Astrocyte of the cerebellum (primary cell): ENCODE measurements at regions not wholly inside any gene's neighbourhood (a gene's known extent, or its start where the extent isn't known, plus 50 kb on each side); places are given as distances from the start of the nearest gene placed in this dataset.

ENCODE experiments used
- DNase-seq: peaks from one replicate; pipeline ENCODE4 v3.0.0-alpha.2; 2011; ENCODE audit warnings: low read depth
- H3K4me3 ChIP-seq: 2 replicates; pipeline ENCODE4 v1.5.1; 2011; ENCODE audit warnings: mild to moderate bottlenecking, low read depth, low read length, moderate library complexity
- in situ Hi-C: cut with HindIII; loops from 2 replicates; pipeline ENCODE4 v1.10.0; 2017; ENCODE audit warnings: low sequenced_read_pairs
- TF ChIP-seq, protein P1 (sequence below): IDR thresholded peaks from 2 replicates; pipeline ENCODE4 v1.5.1; 2012; ENCODE audit warnings: low read length, low read depth, moderate library complexity, mild to moderate bottlenecking; ENCODE audit errors: missing control alignments

DNA sequence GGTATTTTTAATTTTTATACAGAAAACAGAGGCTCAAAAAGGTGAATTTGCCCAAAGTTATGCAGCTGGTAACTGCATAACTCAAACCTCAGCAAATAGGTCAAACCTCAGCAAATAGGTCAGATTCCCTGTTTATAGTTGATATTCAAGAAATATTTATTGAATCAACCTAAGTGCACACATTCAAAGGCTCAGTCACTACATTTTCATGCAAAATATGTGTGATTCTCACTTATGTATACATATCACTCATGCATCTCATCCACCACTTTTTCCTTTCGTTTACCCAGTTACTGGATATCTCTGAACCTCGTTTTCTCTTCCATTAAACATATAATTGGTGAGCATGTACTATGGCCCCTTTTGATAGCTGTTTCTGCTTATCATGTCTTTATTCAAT, 158.3 kb upstream of the C1orf21 start:
- no peak for DNase-seq
- in situ Hi-C loops = no loop called here
- no peak overlapping the region for H3K4me3 ChIP-seq
- TF ChIP-seq, protein P1, sequence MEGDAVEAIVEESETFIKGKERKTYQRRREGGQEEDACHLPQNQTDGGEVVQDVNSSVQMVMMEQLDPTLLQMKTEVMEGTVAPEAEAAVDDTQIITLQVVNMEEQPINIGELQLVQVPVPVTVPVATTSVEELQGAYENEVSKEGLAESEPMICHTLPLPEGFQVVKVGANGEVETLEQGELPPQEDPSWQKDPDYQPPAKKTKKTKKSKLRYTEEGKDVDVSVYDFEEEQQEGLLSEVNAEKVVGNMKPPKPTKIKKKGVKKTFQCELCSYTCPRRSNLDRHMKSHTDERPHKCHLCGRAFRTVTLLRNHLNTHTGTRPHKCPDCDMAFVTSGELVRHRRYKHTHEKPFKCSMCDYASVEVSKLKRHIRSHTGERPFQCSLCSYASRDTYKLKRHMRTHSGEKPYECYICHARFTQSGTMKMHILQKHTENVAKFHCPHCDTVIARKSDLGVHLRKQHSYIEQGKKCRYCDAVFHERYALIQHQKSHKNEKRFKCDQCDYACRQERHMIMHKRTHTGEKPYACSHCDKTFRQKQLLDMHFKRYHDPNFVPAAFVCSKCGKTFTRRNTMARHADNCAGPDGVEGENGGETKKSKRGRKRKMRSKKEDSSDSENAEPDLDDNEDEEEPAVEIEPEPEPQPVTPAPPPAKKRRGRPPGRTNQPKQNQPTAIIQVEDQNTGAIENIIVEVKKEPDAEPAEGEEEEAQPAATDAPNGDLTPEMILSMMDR = no peak

DNA sequence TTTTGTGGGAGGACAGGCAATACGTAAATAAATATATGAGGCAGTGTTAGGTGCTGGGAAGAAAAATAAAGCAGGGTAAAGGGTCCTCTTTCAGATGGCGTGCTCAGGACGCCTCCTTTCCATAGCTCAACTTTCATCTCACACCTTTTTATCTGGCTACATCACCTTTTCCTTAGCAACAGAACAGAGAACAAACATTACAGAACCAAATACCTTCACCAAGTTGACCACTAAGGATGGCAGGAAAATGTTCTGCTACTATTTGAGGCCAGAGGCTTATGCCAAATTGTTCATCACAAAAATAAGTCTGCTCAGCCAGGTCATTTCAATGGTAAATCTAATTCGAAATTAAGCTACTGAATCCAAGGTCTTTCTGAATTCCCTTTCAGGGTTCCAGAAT, 149.2 kb upstream of the C1orf21 start:
- TF ChIP-seq, protein P1 = no peak
- DNase-seq = no peak
- H3K4me3 ChIP-seq = no peak overlapping the region
- in situ Hi-C loops = no loop called here

DNA sequence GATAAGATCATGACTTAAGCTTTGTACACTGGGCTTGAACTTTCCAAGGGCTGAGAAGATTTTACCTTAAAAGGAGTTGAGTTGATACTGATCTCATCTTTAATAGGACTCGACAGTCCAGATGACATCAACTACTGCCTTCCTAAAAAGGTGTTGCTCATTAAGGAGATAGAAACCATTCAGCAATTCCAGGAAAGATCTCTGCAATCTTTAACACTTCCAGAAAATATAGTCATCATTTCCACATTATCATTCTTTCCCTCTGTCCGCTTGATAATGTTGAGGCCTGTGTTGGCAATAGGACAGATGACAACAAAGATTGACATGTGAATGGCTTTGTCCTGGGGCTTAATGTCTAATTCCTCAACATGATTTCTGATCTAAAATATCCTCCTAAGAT, 145.4 kb upstream of the C1orf21 start:
- in situ Hi-C loops = loop anchor here (5.0 kb wide), 1 partner anchor 99 kb away; no protein-coding TSS in a partner anchor
- H3K4me3 ChIP-seq = no peak overlapping the region
- TF ChIP-seq, protein P1 = no peak
- no peak for DNase-seq

DNA sequence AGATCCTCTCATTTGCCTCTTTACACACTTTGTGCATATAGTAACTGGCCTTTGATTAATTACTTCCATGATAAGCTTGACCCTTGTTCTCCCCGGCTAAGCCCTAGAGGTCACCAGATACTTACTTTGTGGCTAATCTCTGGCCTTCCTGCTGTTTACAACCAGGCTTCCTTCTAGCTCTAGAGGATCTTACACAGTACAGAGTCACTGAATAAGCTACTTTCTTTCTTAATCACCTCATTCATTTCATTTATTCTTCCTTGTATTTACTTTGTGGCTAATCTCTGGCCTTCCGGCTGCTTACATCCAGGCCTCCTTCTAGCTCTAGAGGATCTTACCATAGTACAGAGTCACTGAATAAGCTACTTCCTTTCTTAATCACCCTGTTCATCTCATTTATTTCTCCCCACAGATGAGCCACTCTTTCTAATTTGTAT, 144.3 kb upstream of the C1orf21 start:
- DNase-seq = no peak
- TF ChIP-seq, protein P1 = no peak
- no peak overlapping the region for H3K4me3 ChIP-seq
- in situ Hi-C loops = loop anchor here (5.0 kb wide), 1 partner anchor 100 kb away; no protein-coding TSS in a partner anchor

DNA sequence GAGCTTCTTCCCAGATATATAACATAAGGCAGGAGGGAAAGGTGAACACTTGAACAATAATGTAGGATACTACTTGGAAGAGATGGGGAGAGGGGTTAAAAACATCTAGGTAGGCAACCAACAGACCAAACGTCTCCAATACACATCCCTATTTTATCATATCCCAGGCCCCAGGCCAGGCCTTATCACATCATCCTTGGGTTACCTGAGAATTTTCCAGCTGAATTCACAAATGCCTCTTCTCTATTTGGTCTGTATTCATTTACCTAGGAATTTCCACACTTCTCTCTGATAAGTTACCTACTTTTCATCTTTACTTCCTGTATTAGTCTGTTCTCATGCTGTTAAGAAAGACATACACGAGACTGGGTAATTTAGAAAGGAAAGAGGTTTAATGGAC, 141.9 kb upstream of the C1orf21 start:
- in situ Hi-C loops = loop anchor here (5.0 kb wide), 1 partner anchor 103 kb away; no protein-coding TSS in a partner anchor
- TF ChIP-seq, protein P1 = no peak
- no peak for DNase-seq
- H3K4me3 ChIP-seq = no peak overlapping the region

DNA sequence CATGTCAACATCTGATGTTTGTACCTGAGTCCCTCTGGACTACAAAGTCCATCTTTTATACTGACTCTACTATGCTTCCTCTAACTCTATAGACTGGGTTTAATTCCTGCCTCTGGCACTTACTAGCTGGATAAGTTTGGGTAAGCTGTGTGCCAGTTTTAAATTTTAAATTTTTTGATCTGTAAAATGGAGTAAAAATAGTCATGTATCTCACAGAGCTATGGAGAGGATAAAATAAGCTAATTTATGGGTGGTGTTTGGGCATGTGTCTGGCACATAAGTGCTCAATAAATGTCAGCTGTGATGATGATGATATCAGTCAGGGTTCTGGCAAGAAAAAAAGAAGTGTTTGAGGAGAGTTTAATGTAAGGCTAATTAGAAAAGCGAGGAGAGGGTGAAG, 139.2 kb upstream of the C1orf21 start:
- H3K4me3 ChIP-seq = no peak overlapping the region
- TF ChIP-seq, protein P1 = no peak
- DNase-seq = no peak
- in situ Hi-C loops = no loop called here

DNA sequence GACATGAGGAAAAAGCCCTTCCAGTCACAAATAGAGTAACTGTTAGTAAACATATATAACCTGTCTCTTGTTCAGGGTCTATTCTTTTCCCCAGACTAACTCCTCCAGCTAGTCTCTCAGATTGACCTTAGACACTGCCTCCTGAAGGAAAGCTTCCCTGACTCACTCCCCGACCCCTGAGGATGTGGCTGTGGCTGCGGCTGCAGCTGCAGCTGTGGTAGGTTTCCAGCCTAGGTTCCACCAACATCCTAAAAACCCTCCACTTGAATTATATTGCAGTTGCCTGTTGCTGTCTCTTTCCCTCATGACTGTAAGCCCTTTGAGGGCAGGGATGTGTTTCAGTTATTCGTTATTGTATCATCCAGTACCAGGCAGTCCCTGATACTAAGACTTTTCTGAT, 132.9 kb upstream of the C1orf21 start:
- in situ Hi-C loops = no loop called here
- TF ChIP-seq, protein P1 = no peak
- no peak for DNase-seq
- H3K4me3 ChIP-seq = no peak overlapping the region
